ENCODE measurements at regions not wholly inside any gene's neighbourhood (a gene's known extent, or its start where the extent isn't known, plus 50 kb on each side); places are given as distances from the start of the nearest gene placed in this dataset.

- TF ChIP-seq, protein P1, sequence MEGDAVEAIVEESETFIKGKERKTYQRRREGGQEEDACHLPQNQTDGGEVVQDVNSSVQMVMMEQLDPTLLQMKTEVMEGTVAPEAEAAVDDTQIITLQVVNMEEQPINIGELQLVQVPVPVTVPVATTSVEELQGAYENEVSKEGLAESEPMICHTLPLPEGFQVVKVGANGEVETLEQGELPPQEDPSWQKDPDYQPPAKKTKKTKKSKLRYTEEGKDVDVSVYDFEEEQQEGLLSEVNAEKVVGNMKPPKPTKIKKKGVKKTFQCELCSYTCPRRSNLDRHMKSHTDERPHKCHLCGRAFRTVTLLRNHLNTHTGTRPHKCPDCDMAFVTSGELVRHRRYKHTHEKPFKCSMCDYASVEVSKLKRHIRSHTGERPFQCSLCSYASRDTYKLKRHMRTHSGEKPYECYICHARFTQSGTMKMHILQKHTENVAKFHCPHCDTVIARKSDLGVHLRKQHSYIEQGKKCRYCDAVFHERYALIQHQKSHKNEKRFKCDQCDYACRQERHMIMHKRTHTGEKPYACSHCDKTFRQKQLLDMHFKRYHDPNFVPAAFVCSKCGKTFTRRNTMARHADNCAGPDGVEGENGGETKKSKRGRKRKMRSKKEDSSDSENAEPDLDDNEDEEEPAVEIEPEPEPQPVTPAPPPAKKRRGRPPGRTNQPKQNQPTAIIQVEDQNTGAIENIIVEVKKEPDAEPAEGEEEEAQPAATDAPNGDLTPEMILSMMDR (IDR thresholded peaks at IDR 0.05) = no peak
- no peak for TF ChIP-seq ZFX (IDR thresholded peaks at IDR 0.05; ENCODE audit: borderline replicate concordance)
Observed at GRCh38 chr3:25945836-25946235, 155.9 kb downstream of the OXSM start.
